Spleen (tissue), 7 donors: ENCODE measurements at regions not wholly inside any gene's neighbourhood (a gene's known extent, or its start where the extent isn't known, plus 50 kb on each side); places are given as distances from the start of the nearest gene placed in this dataset.

Source experiments
- POLR2A ChIP-seq, 3 donors: fragments of 450-650 bp; IDR thresholded peaks; one replicate each; pipeline ENCODE4 v1.5.1; 2017; ENCODE audit warnings: antibody characterized with exemption in 3 of 3, mild to moderate bottlenecking in 1 of 3
- POLR2AphosphoS5 ChIP-seq, 3 donors: sonication (generic); formaldehyde crosslinking; IDR thresholded peaks; one replicate each; pipeline ENCODE4 v1.5.1; 2017; ENCODE audit warnings: antibody characterized with exemption in 3 of 3
- TF ChIP-seq, protein P1 (sequence below), 11 experiments: fragments of 200-600 bp in 7 of 11; fragments of 450-650 bp in 4 of 11; sonication (generic) in 4 of 11; IDR thresholded peaks in 8 of 11; conservative IDR thresholded peaks in 3 of 11; 1 replicate in 7 of 11; 2 replicates in 4 of 11; pipeline versions ENCODE4 v1.4.0 to v1.8.0; 2016 to 2021; ENCODE audit warnings: antibody characterized with exemption in 11 of 11, inconsistent platforms in 4 of 11, mild to moderate bottlenecking in 1 of 11
- donor health status: DM: no; HTN: no; CAD: no; lungs with moderate emphysema.
- donor health status: DM: no; HTN: no; CAD: no.
- donor health status: DM: no; HTN: no; CAD: no.

DNA sequence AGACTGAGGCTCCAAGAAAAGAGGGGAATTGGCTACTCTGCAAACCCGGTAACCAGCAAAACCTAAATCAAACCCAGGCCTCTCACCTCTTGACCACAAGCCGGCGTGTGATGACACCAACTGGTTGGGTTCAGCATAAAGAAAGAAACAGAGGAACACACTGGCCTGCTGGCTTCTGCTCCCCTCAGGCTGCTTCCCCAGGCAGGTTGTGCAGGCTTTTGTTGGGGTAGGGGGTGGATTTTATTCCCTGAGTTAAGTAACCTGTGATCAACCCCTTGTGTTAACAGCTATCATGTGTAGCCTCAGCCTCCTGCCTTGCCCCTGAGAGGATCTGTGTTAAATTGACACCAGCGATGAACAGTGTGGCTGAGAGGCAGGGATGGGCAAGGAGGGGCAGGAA lies 111.6 kb upstream of the ZBTB40 start:
- TF ChIP-seq, protein P1, sequence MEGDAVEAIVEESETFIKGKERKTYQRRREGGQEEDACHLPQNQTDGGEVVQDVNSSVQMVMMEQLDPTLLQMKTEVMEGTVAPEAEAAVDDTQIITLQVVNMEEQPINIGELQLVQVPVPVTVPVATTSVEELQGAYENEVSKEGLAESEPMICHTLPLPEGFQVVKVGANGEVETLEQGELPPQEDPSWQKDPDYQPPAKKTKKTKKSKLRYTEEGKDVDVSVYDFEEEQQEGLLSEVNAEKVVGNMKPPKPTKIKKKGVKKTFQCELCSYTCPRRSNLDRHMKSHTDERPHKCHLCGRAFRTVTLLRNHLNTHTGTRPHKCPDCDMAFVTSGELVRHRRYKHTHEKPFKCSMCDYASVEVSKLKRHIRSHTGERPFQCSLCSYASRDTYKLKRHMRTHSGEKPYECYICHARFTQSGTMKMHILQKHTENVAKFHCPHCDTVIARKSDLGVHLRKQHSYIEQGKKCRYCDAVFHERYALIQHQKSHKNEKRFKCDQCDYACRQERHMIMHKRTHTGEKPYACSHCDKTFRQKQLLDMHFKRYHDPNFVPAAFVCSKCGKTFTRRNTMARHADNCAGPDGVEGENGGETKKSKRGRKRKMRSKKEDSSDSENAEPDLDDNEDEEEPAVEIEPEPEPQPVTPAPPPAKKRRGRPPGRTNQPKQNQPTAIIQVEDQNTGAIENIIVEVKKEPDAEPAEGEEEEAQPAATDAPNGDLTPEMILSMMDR (IDR thresholded peaks at IDR 0.05 in 8 of 11, conservative IDR thresholded peaks at IDR 0.05 in 3 of 11): no peak
- TF ChIP-seq POLR2A (IDR thresholded peaks at IDR 0.05) (no peak), POLR2AphosphoS5 (IDR thresholded peaks at IDR 0.05) (no peak)
